ENCODE measurements at regions not wholly inside any gene's neighbourhood (a gene's known extent, or its start where the extent isn't known, plus 50 kb on each side); places are given as distances from the start of the nearest gene placed in this dataset.

DNA sequence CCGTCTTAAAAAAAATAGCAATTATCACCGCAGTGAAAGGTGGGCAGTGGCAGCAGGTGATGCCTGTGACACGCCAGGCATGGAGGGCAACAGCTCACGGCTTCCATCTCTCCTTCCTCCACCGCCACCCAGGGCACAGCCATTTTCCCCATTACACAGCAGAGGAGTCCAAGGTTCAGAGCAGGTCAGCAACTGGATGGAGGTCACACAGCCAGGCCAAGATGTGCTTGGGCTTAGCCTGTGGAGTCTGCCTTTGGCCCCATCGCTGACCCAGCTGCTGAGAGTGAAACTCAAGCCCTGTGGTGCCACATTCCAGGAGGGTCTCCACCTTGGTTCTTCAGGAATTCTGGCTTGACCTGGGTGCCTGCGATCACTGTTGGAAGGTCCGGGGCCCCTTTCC lies 411.1 kb downstream of the SHANK2 start:
- Histone ChIP-seq H3T11ph (ENCODE audit: low read length) (no peak overlapping the region), H2BK20ac (ENCODE audit: low read depth, low read length, poor library complexity, severe bottlenecking) (no peak overlapping the region), H3K79me2 (ENCODE audit: insufficient read depth, low read length) (no peaks in the 10 kb centered on the region), H2BK5ac (ENCODE audit: insufficient read length, low read length) (no peak overlapping the region), H3K4me1 (ENCODE audit: insufficient read depth, low read length) (no peaks in the 10 kb centered on the region), H2BK15ac (ENCODE audit: low read depth, low read length) (no peak overlapping the region), H3K27me3 (ENCODE audit: insufficient read depth, low read length) (no peaks in the 10 kb centered on the region), H3K9me3 (ENCODE audit: control insufficient read depth, low read depth, low read length) (no peaks in the 10 kb centered on the region), H4K20me1 (ENCODE audit: control insufficient read depth, insufficient read depth, insufficient read length) (no peaks in the 10 kb centered on the region), H3K14ac (ENCODE audit: insufficient read depth, low read length) (no peak overlapping the region), H2AK5ac (ENCODE audit: insufficient read length, low read length) (no peak overlapping the region), H2BK12ac (ENCODE audit: insufficient read length, low read depth, low read length) (no peak overlapping the region), H4K8ac (replicated peaks; ENCODE audit: insufficient read length, low read depth, low read length) (no peak overlapping the region), H3K23ac (ENCODE audit: insufficient read length, low read depth, low read length) (no peak overlapping the region), H4K91ac (ENCODE audit: insufficient read length, low read depth, low read length) (no peak overlapping the region), H3K18ac (ENCODE audit: insufficient read length, low read depth, low read length) (no peak overlapping the region), H3K23me2 (ENCODE audit: insufficient read length, low read depth, low read length, poor library complexity, severe bottlenecking) (no peaks in the 10 kb centered on the region), H2BK120ac (ENCODE audit: low read depth, low read length, poor library complexity, severe bottlenecking) (no peak overlapping the region), H3K27ac (ENCODE audit: insufficient read length, low read depth, low read length) (no peak overlapping the region), H3K4me2 (ENCODE audit: insufficient read depth, insufficient read length, low read length) (no peak overlapping the region), H2AFZ (ENCODE audit: low read length) (no peak overlapping the region), H3K79me1 (ENCODE audit: insufficient read depth, low read depth, low read length, poor library complexity, severe bottlenecking) (no peaks in the 10 kb centered on the region), H3K9ac (ENCODE audit: extremely low read depth, insufficient read length, low read length) (no peak overlapping the region), H4K5ac (ENCODE audit: insufficient read length, low read depth, low read length) (no peak overlapping the region), H3K56ac (ENCODE audit: insufficient read length, low read depth, low read length) (no peak overlapping the region), H3K4ac (ENCODE audit: low read depth, low read length) (no peak overlapping the region)
- H3K4me1 Mint-ChIP-seq = peaks cover 15 to 24% of the 10 kb centered on the region in 2 experiments
- peaks cover 0 to 5% of the 10 kb centered on the region in 2 experiments; a peak in 2 of 5 replicates for H3K9me3 Mint-ChIP-seq
- no peak overlapping the region for H3K4me3 Mint-ChIP-seq
- no CpG with 5 or more reads among the region's 8 CpGs for WGBS (ENCODE audit: extremely low coverage, insufficient read length, low lambda C conversion rate)
- H3K27me3 Mint-ChIP-seq (ENCODE audit: low read depth) = no peaks in the 10 kb centered on the region; the same call in 1 of the 2 replicates
- H3K27ac Mint-ChIP-seq = no peak overlapping the region
- no peak for TF ChIP-seq CTCF (conservative IDR thresholded peaks at IDR 0.05)
- H3K36me3 Mint-ChIP-seq (ENCODE audit: insufficient read depth in 1 of 3, low read depth in 3 of 3) = peaks cover 0 to 9% (median 8%) of the 10 kb centered on the region in 3 experiments; a peak in 4 of 7 replicates
- DNase-seq = no peak
